ENCODE measurements at regions not wholly inside any gene's neighbourhood (a gene's known extent, or its start where the extent isn't known, plus 50 kb on each side); places are given as distances from the start of the nearest gene placed in this dataset.

GRCh38 chr9:108687006-108687987, 168.5 kb downstream of the ACTL7B start:
- Mint-ChIP-seq H3K4me3 (ENCODE audit: unreplicated experiment) (no peak overlapping the region), H3K27me3 (ENCODE audit: insufficient read depth, unreplicated experiment) (no peaks in the 10 kb centered on the region), H3K36me3 (ENCODE audit: insufficient read depth, unreplicated experiment) (no peaks in the 10 kb centered on the region), H3K4me1 (ENCODE audit: insufficient read depth, unreplicated experiment) (peaks cover 7% of the 10 kb centered on the region), H3K9me3 (ENCODE audit: unreplicated experiment) (no peaks in the 10 kb centered on the region), H3K27ac (ENCODE audit: low read depth, unreplicated experiment) (no peak overlapping the region)
- no peak for DNase-seq (ENCODE audit: unreplicated experiment)
- ChIA-PET POLR2A (interaction anchor here (1.1 kb wide), 1 partner anchor 41 kb away, joined by 3 read pairs; no protein-coding TSS in a partner anchor), CTCF (interaction anchor here (0.6 kb wide), 1 partner anchor 537 kb away, joined by 5 read pairs; no protein-coding TSS in a partner anchor)
- no TSS peak for BruUV-seq (replicated peaks)
- intact Hi-C loops (cut with micrococcal nuclease): no loop called here
- TF ChIP-seq CTCF (IDR thresholded peaks at IDR 0.05; ENCODE audit: unreplicated experiment): no peak

DNA sequence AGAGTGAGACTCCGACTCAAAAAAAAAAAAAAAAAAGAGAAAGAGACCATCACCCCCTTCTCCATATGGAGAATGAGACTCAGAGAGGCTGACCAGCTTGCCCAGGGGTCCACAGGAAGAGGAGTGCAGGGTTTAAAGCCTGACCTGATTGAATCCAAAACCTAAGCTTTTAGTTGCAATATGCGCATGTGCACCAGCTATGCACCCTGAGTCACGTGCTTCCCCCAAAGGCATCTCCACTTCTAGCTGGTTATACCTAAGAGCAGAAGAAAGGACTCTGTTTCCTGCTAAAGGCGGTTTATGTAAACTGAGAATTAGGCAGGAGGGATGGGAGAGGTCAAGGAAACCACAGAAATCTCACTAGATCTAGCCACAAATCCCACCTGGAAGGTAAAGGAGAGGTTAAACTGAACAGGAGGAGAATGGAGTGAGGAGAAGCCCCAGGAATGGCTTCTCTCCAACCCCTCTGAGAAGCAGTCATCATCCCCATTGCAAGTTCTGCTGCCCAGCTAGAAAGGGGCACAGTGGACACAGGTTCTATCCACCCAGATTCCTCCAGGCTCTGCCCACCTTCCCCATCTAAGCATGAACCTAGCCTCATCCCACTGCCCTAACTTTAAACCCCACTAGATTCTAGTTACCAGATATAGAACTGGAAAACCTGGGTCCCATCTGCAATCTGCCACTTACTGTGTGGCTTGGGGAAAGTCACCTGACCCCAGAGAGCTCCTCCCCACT, 171.3 kb downstream of the ACTL7B start:
- no peaks in the 10 kb centered on the region for H3K4me1 Mint-ChIP-seq (ENCODE audit: insufficient read depth, unreplicated experiment)
- intact Hi-C loops (cut with micrococcal nuclease): no loop called here
- TF ChIP-seq CTCF (IDR thresholded peaks at IDR 0.05; ENCODE audit: unreplicated experiment): no peak
- H3K4me3 Mint-ChIP-seq (ENCODE audit: unreplicated experiment): no peak overlapping the region
- no peaks in the 10 kb centered on the region for H3K27me3 Mint-ChIP-seq (ENCODE audit: insufficient read depth, unreplicated experiment)
- no peak for DNase-seq (ENCODE audit: unreplicated experiment)
- H3K27ac Mint-ChIP-seq (ENCODE audit: low read depth, unreplicated experiment): no peak overlapping the region
- H3K9me3 Mint-ChIP-seq (ENCODE audit: unreplicated experiment): no peaks in the 10 kb centered on the region
- CTCF ChIA-PET: no interaction called here
- POLR2A ChIA-PET: no interaction called here
- H3K36me3 Mint-ChIP-seq (ENCODE audit: insufficient read depth, unreplicated experiment): no peaks in the 10 kb centered on the region
- no TSS peak for BruUV-seq (replicated peaks)

DNA sequence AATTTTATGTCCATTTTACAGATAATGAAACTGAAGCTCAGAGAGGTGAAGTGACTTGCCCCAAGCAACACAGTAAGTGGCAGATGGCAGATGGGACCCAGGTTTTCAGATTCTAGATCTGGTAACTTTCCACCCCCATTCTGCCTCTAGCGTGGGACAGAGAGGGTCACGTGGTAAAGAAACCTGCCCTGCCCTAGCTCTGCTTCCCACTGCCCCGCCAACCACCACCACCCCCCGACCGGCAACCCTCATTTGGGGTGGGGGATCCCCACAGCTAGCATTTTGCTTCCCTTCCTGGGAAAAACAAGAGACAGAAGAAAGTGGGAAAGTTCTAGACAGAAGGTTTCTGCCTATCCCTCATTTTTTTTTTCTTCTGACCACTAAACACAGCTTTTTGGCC, 172.5 kb downstream of the ACTL7B start:
- intact Hi-C loops (cut with micrococcal nuclease): no loop called here
- BruUV-seq (replicated peaks): no TSS peak
- H3K9me3 Mint-ChIP-seq (ENCODE audit: unreplicated experiment): no peaks in the 10 kb centered on the region
- no peak overlapping the region for H3K27ac Mint-ChIP-seq (ENCODE audit: low read depth, unreplicated experiment)
- DNase-seq (ENCODE audit: unreplicated experiment): no peak
- no peaks in the 10 kb centered on the region for H3K36me3 Mint-ChIP-seq (ENCODE audit: insufficient read depth, unreplicated experiment)
- H3K4me1 Mint-ChIP-seq (ENCODE audit: insufficient read depth, unreplicated experiment): no peaks in the 10 kb centered on the region
- TF ChIP-seq CTCF (IDR thresholded peaks at IDR 0.05; ENCODE audit: unreplicated experiment): no peak
- H3K27me3 Mint-ChIP-seq (ENCODE audit: insufficient read depth, unreplicated experiment): no peaks in the 10 kb centered on the region
- ChIA-PET CTCF (interaction anchor here (0.7 kb wide), 1 partner anchor 17 kb away, joined by 3 read pairs; no protein-coding TSS in a partner anchor), POLR2A (interaction anchor here (1.9 kb wide), 1 partner anchor 10 kb away, joined by 4 read pairs; no protein-coding TSS in a partner anchor)
- H3K4me3 Mint-ChIP-seq (ENCODE audit: unreplicated experiment): no peak overlapping the region
